GM13976 (cell line): ENCODE measurements at regions not wholly inside any gene's neighbourhood (a gene's known extent, or its start where the extent isn't known, plus 50 kb on each side); places are given as distances from the start of the nearest gene placed in this dataset.

Experiments
- DNase-seq: peaks from one replicate; pipeline ENCODE4 v3.0.0; 2012; ENCODE audit warnings: low spot score
- in situ Hi-C: fragments of 300-500 bp; cut with MboI; formaldehyde crosslinking; loops from one replicate; pipeline ENCODE4 v1.12.0; 2022; ENCODE audit warnings: low sequenced_read_pairs, mixed read lengths, inconsistent platforms; ENCODE audit not compliant: unreplicated experiment
- TF ChIP-seq, protein P1 (sequence below): IDR thresholded peaks from 2 replicates; pipeline ENCODE4 v1.5.1; 2012; ENCODE audit warnings: borderline replicate concordance, mild to moderate bottlenecking; ENCODE audit not compliant: insufficient read depth; ENCODE audit errors: extremely low read depth, missing control alignments, control extremely low read depth

DNA sequence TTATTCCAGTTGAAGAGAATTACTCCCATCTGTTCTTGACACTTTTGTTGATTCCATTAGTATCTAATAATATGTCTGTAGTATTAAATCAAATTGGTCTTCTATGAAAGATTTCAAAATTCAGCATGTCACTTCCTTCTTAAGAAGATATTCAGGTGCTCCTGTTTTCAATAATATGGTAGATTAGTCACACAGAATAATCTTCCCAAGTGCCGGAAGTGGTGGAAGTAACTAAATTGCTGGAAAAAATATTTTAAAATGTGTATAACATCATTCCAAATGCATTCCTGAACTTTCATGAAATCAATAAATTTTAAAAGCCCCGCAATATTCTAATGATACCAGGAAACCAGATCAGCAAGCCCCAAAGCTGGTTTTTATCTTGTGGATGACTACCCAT lies 281.3 kb downstream of the EPM2A start:
- in situ Hi-C loops = no loop called here
- no peak for DNase-seq
- TF ChIP-seq, protein P1, sequence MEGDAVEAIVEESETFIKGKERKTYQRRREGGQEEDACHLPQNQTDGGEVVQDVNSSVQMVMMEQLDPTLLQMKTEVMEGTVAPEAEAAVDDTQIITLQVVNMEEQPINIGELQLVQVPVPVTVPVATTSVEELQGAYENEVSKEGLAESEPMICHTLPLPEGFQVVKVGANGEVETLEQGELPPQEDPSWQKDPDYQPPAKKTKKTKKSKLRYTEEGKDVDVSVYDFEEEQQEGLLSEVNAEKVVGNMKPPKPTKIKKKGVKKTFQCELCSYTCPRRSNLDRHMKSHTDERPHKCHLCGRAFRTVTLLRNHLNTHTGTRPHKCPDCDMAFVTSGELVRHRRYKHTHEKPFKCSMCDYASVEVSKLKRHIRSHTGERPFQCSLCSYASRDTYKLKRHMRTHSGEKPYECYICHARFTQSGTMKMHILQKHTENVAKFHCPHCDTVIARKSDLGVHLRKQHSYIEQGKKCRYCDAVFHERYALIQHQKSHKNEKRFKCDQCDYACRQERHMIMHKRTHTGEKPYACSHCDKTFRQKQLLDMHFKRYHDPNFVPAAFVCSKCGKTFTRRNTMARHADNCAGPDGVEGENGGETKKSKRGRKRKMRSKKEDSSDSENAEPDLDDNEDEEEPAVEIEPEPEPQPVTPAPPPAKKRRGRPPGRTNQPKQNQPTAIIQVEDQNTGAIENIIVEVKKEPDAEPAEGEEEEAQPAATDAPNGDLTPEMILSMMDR = no peak

DNA sequence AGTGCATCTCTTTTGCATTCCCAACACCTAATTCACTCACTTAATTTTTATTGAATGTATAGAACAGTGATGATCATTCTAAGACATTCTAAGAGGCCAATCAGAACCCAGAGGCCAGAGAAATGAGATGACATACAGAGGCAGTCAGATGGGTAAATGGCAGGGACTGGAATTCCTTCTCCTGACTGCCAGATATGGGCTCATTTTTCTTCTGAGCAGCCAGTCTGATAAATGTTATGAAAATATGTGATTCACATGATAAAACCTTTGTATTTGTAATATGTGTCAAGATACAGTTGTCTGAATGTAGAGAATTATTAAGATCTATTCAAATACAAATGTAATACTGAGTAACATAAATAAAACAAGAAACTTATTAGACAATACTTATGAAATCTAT lies 277.8 kb downstream of the EPM2A start:
- no peak for DNase-seq
- in situ Hi-C loops = no loop called here
- TF ChIP-seq, protein P1 = no peak

DNA sequence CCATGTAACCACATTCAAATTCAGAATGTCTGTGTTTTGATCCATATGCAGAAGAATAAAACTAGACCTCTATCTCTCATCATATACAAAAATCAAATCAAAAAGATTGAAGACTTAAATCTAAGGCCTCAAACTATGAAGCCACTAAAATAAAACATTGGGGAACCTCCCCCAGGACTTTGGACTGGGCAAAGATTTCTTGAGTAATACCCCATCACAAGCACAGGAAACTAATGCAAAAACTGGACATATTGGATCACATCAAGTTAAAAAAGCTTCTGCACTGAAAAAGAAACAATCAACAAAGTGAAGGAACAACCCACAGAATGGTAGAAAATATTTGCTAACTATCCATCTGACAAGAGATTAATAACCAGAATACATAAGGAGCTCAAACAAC lies 266.8 kb downstream of the EPM2A start:
- in situ Hi-C loops = no loop called here
- TF ChIP-seq, protein P1 = no peak
- no peak for DNase-seq

DNA sequence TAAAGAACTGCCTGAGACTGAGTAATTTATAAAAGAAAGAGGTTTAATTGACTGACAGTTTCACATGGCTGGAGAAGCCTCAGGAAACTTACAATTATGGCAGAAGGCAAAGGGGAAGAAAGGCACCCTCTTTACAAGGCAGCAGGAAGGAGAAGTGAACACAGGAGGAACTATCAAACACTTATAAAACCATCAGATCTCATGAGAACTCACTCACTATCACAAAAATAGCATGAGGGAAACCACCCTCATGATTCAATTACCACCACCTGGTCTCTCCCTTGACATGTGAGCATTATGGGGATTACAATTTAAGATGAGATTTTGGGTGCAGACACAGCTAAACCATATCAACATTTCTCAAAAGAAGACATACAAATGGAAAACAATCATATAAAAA lies 266.3 kb downstream of the EPM2A start:
- TF ChIP-seq, protein P1 = no peak
- no peak for DNase-seq
- in situ Hi-C loops = no loop called here

DNA sequence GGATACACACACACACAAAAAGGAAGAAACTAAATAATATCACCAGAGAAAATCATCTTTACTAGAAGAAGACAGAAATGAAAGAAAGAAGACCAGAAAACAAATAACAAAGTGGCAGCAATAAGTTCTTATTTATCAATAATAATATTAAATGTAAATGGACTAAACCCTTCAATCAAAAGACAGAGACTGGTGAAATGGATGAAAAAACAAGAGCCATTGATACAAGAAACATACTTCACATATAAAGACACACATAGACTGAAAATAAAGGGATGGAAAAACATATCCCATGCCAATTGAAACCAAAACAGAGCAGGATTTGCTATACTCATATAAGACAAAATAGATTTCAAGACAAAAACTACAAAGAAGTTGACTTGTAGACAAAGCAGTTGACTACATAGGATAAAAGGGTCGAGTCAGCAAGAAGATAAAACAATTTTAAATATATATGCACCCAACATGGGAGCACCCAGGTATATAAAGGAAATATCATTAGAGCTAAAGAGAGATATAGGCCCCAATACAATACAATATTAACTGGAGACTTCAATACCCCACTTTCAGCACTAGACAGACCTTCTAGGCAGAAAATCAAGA lies 259.4 kb downstream of the EPM2A start:
- DNase-seq = no peak
- in situ Hi-C loops = no loop called here
- TF ChIP-seq, protein P1 = no peak

DNA sequence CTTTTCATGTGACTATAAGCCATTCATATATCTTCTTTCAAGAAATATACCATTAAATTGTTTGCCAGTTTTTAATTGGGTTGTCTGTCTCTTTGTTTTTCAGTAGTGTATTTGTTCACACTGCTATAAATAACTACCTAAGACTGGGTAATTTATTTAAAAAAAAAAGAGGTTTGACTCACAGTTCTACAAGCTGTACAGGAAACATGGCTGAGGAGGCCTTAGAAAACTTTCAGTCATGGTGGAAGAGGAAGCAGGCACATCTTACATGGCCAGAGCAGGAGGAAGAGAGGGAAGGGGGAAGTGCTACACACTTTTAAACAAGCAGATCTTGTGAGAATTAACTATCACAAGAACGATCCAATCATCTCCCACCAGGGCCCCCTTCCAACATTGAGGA lies 255.3 kb downstream of the EPM2A start:
- DNase-seq = no peak
- in situ Hi-C loops = no loop called here
- TF ChIP-seq, protein P1 = no peak
